SK-N-SH (cell line): ENCODE measurements at regions not wholly inside any gene's neighbourhood (a gene's known extent, or its start where the extent isn't known, plus 50 kb on each side); places are given as distances from the start of the nearest gene placed in this dataset.
"Not testable (repeated sequence)": the region's sequence is repeated elsewhere in the genome, so short reads cannot be mapped to it uniquely, and the experiment has no call there.

Experiments
- CTCF ChIP-seq: fragments of 200-600 bp; sonication (generic); IDR thresholded peaks from 2 replicates; pipeline ENCODE4 v1.6.1; 2017; ENCODE audit warnings: antibody characterized with exemption, mild to moderate bottlenecking, moderate library complexity
- EP300 ChIP-seq, 2 experiments: IDR thresholded peaks; 2 replicates each; pipeline versions ENCODE4 v1.4.0 to v1.6.1; 2012; ENCODE audit warnings: borderline replicate concordance in 1 of 2, low read depth in 1 of 2, low read length in 1 of 2
- POLR2AphosphoS5 ChIP-seq: IDR thresholded peaks from 2 replicates; pipeline ENCODE4 v1.6.1; 2012; ENCODE audit warnings: low read depth, low read length
- YY1 ChIP-seq: IDR thresholded peaks from 2 replicates; pipeline ENCODE4 v1.4.0; 2012; ENCODE audit warnings: low read depth, mild to moderate bottlenecking

GRCh38 chr21:13849489-13849888 lies 239.9 kb downstream of the POTED start:
- not testable (repeated sequence) for TF ChIP-seq CTCF; EP300 (IDR thresholded peaks at IDR 0.05; ENCODE audit: borderline replicate concordance in 1 of 2, low read depth in 1 of 2, low read length in 1 of 2); YY1; POLR2AphosphoS5
